H1 (cell line): ENCODE measurements at regions not wholly inside any gene's neighbourhood (a gene's known extent, or its start where the extent isn't known, plus 50 kb on each side); places are given as distances from the start of the nearest gene placed in this dataset.

Source experiments
- ASH2L ChIP-seq: fragments of 200-600, 300-600 bp; sonication (generic); IDR thresholded peaks from one replicate; pipeline ENCODE4 v1.7.1; 2017; ENCODE audit warnings: low read length
- BACH1 ChIP-seq: IDR thresholded peaks from 2 replicates; pipeline ENCODE4 v1.6.1; 2012; ENCODE audit warnings: low read length, improper control_type of control experiment
- BRCA1 ChIP-seq: IDR thresholded peaks from 2 replicates; pipeline ENCODE4 v1.6.1; 2012; ENCODE audit warnings: low read depth, low read length, improper control_type of control experiment
- RNF2 ChIP-seq: fragments of 200-900, 300-1000 bp; sonication (generic); IDR thresholded peaks from 2 replicates; pipeline ENCODE4 v1.7.1; 2016; ENCODE audit warnings: borderline replicate concordance, low read depth, mild to moderate bottlenecking, antibody characterized with exemption, low read length; ENCODE audit not compliant: poor library complexity, severe bottlenecking; ENCODE audit errors: missing control alignments
- RXRA ChIP-seq: IDR thresholded peaks from 2 replicates; pipeline ENCODE4 v1.6.1; 2011; ENCODE audit warnings: low read depth, mild to moderate bottlenecking, low read length, moderate library complexity; ENCODE audit not compliant: insufficient read depth
- TCF12 ChIP-seq: IDR thresholded peaks from 2 replicates; pipeline ENCODE4 v1.6.1; 2011; ENCODE audit warnings: low read depth, mild to moderate bottlenecking, low read length
- TF ChIP-seq, protein P1 (sequence below): fragments of 300-600 bp; sonication (generic); IDR thresholded peaks from 2 replicates; pipeline ENCODE4 v1.7.1; 2012; ENCODE audit warnings: low read length, moderate library complexity, mild to moderate bottlenecking, inconsistent platforms; ENCODE audit not compliant: insufficient replicate concordance
- TF ChIP-seq, protein P2 (sequence below): IDR thresholded peaks from 2 replicates; pipeline ENCODE4 v1.6.1; 2012; ENCODE audit warnings: inconsistent platforms
- TF ChIP-seq, protein P3 (sequence below), 3 experiments: IDR thresholded peaks; 1 replicate in 2 of 3; 2 replicates in 1 of 3; pipeline versions ENCODE4 v1.5.1 to v1.6.1; 2011; ENCODE audit warnings: low read length in 3 of 3, mild to moderate bottlenecking in 3 of 3, inconsistent platforms in 2 of 3, low read depth in 1 of 3, moderate library complexity in 1 of 3; ENCODE audit not compliant: insufficient read depth in 1 of 3; ENCODE audit errors: control extremely low read depth in 1 of 3

DNA sequence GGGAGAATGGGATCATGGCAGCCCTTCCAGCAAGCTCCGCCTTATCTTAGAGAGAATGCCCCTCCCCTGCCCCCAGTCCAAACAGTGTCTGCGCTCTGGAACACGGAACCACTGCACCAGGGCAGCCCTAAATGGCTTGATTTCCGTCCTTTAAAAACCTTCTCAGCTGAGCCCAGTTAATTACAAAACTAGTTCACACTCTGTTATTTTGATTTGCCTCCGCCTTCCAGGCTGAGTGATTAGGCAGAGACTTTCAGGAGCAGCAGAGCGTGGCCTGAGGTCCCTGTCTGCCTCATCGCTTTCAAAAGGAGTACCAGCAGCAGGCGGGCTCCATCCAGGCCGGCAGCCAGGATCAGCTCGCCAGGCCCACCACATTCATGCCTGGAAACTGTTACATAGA, 313.0 kb downstream of the BRD1 start (continued):
- TF ChIP-seq, protein P1, sequence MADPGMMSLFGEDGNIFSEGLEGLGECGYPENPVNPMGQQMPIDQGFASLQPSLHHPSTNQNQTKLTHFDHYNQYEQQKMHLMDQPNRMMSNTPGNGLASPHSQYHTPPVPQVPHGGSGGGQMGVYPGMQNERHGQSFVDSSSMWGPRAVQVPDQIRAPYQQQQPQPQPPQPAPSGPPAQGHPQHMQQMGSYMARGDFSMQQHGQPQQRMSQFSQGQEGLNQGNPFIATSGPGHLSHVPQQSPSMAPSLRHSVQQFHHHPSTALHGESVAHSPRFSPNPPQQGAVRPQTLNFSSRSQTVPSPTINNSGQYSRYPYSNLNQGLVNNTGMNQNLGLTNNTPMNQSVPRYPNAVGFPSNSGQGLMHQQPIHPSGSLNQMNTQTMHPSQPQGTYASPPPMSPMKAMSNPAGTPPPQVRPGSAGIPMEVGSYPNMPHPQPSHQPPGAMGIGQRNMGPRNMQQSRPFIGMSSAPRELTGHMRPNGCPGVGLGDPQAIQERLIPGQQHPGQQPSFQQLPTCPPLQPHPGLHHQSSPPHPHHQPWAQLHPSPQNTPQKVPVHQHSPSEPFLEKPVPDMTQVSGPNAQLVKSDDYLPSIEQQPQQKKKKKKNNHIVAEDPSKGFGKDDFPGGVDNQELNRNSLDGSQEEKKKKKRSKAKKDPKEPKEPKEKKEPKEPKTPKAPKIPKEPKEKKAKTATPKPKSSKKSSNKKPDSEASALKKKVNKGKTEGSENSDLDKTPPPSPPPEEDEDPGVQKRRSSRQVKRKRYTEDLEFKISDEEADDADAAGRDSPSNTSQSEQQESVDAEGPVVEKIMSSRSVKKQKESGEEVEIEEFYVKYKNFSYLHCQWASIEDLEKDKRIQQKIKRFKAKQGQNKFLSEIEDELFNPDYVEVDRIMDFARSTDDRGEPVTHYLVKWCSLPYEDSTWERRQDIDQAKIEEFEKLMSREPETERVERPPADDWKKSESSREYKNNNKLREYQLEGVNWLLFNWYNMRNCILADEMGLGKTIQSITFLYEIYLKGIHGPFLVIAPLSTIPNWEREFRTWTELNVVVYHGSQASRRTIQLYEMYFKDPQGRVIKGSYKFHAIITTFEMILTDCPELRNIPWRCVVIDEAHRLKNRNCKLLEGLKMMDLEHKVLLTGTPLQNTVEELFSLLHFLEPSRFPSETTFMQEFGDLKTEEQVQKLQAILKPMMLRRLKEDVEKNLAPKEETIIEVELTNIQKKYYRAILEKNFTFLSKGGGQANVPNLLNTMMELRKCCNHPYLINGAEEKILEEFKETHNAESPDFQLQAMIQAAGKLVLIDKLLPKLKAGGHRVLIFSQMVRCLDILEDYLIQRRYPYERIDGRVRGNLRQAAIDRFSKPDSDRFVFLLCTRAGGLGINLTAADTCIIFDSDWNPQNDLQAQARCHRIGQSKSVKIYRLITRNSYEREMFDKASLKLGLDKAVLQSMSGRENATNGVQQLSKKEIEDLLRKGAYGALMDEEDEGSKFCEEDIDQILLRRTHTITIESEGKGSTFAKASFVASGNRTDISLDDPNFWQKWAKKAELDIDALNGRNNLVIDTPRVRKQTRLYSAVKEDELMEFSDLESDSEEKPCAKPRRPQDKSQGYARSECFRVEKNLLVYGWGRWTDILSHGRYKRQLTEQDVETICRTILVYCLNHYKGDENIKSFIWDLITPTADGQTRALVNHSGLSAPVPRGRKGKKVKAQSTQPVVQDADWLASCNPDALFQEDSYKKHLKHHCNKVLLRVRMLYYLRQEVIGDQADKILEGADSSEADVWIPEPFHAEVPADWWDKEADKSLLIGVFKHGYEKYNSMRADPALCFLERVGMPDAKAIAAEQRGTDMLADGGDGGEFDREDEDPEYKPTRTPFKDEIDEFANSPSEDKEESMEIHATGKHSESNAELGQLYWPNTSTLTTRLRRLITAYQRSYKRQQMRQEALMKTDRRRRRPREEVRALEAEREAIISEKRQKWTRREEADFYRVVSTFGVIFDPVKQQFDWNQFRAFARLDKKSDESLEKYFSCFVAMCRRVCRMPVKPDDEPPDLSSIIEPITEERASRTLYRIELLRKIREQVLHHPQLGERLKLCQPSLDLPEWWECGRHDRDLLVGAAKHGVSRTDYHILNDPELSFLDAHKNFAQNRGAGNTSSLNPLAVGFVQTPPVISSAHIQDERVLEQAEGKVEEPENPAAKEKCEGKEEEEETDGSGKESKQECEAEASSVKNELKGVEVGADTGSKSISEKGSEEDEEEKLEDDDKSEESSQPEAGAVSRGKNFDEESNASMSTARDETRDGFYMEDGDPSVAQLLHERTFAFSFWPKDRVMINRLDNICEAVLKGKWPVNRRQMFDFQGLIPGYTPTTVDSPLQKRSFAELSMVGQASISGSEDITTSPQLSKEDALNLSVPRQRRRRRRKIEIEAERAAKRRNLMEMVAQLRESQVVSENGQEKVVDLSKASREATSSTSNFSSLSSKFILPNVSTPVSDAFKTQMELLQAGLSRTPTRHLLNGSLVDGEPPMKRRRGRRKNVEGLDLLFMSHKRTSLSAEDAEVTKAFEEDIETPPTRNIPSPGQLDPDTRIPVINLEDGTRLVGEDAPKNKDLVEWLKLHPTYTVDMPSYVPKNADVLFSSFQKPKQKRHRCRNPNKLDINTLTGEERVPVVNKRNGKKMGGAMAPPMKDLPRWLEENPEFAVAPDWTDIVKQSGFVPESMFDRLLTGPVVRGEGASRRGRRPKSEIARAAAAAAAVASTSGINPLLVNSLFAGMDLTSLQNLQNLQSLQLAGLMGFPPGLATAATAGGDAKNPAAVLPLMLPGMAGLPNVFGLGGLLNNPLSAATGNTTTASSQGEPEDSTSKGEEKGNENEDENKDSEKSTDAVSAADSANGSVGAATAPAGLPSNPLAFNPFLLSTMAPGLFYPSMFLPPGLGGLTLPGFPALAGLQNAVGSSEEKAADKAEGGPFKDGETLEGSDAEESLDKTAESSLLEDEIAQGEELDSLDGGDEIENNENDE, result no peak
- TF ChIP-seq RXRA (no peak), RNF2 (no peak), ASH2L (no peak), BRCA1 (no peak), BACH1 (no peak), TCF12 (no peak)
- TF ChIP-seq, protein P2, sequence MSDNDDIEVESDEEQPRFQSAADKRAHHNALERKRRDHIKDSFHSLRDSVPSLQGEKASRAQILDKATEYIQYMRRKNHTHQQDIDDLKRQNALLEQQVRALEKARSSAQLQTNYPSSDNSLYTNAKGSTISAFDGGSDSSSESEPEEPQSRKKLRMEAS, result no peak
- TF ChIP-seq, protein P3, sequence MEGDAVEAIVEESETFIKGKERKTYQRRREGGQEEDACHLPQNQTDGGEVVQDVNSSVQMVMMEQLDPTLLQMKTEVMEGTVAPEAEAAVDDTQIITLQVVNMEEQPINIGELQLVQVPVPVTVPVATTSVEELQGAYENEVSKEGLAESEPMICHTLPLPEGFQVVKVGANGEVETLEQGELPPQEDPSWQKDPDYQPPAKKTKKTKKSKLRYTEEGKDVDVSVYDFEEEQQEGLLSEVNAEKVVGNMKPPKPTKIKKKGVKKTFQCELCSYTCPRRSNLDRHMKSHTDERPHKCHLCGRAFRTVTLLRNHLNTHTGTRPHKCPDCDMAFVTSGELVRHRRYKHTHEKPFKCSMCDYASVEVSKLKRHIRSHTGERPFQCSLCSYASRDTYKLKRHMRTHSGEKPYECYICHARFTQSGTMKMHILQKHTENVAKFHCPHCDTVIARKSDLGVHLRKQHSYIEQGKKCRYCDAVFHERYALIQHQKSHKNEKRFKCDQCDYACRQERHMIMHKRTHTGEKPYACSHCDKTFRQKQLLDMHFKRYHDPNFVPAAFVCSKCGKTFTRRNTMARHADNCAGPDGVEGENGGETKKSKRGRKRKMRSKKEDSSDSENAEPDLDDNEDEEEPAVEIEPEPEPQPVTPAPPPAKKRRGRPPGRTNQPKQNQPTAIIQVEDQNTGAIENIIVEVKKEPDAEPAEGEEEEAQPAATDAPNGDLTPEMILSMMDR (IDR thresholded peaks at IDR 0.05; ENCODE audit: control extremely low read depth in 1 of 3, insufficient read depth in 1 of 3, low read depth in 1 of 3, low read length in 3 of 3), result no peak
